MM.1S (cell line): ENCODE measurements at regions not wholly inside any gene's neighbourhood (a gene's known extent, or its start where the extent isn't known, plus 50 kb on each side); places are given as distances from the start of the nearest gene placed in this dataset.

Source experiments
- DNase-seq: peaks from one replicate; pipeline ENCODE4 v3.0.0-alpha.2; 2015
- H2AFZ ChIP-seq: fragments of 300-600 bp; sonication (generic); 2 replicates; pipeline ENCODE4 v1.6.0; 2016; ENCODE audit warnings: antibody characterized with exemption, low read length
- H3F3A ChIP-seq: fragments of 300-600 bp; sonication (generic); 2 replicates; pipeline ENCODE4 v1.6.1; 2016; ENCODE audit warnings: mild to moderate bottlenecking, antibody characterized with exemption, low read length, moderate library complexity, mixed read lengths; ENCODE audit not compliant: insufficient read depth
- H3K27ac ChIP-seq: fragments of 300-600 bp; sonication (generic); 2 replicates; pipeline ENCODE4 v1.5.1; 2016; ENCODE audit warnings: mild to moderate bottlenecking, low read length
- H3K27me3 ChIP-seq: fragments of 300-600 bp; sonication (generic); replicated peaks from 2 replicates; pipeline ENCODE4 v1.6.0; 2016; ENCODE audit warnings: low read length; ENCODE audit not compliant: insufficient read depth
- H3K36me3 ChIP-seq: fragments of 300-600 bp; sonication (generic); replicated peaks from 2 replicates; pipeline ENCODE4 v1.6.1; 2016; ENCODE audit warnings: mild to moderate bottlenecking, low read length, mixed read lengths; ENCODE audit not compliant: insufficient read depth
- H3K4me1 ChIP-seq: fragments of 300-600 bp; sonication (generic); 2 replicates; pipeline ENCODE4 v1.6.1; 2016; ENCODE audit warnings: low read length, mixed read lengths
- H3K4me2 ChIP-seq: fragments of 300-600 bp; sonication (generic); 2 replicates; pipeline ENCODE4 v1.6.0; 2016; ENCODE audit warnings: low read depth, low read length
- H3K4me3 ChIP-seq: fragments of 300-600 bp; sonication (generic); 2 replicates; pipeline ENCODE4 v1.5.1; 2016; ENCODE audit warnings: low read length, mixed read lengths
- H3K79me2 ChIP-seq: fragments of 300-600 bp; sonication (generic); 2 replicates; pipeline ENCODE4 v1.6.1; 2016; ENCODE audit warnings: mixed run types, low read length, mixed read lengths
- H3K9ac ChIP-seq: fragments of 300-600 bp; sonication (generic); 2 replicates; pipeline ENCODE4 v1.6.1; 2016; ENCODE audit warnings: low read length, mixed read lengths
- H3K9me2 ChIP-seq: fragments of 300-600 bp; sonication (generic); replicated peaks from 2 replicates; pipeline ENCODE4 v1.6.1; 2016; ENCODE audit warnings: mild to moderate bottlenecking, low read length, mixed read lengths; ENCODE audit not compliant: insufficient read depth
- H3K9me3 ChIP-seq: fragments of 300-600 bp; sonication (generic); replicated peaks from 2 replicates; pipeline ENCODE4 v1.6.1; 2016; ENCODE audit warnings: mild to moderate bottlenecking, low read length, mixed read lengths; ENCODE audit not compliant: insufficient read depth
- H4K20me1 ChIP-seq: fragments of 300-600 bp; sonication (generic); 2 replicates; pipeline ENCODE4 v1.6.1; 2016; ENCODE audit warnings: mild to moderate bottlenecking, low read length, moderate library complexity, mixed read lengths; ENCODE audit not compliant: insufficient read depth
- CTCF ChIP-seq: fragments of 300-600 bp; sonication (generic); IDR thresholded peaks from 2 replicates; pipeline ENCODE4 v1.5.1; 2016; ENCODE audit warnings: antibody characterized with exemption, low read length, mixed read lengths
- EZH2 ChIP-seq: fragments of 300-600 bp; sonication (generic); optimal IDR thresholded peaks from 2 replicates; pipeline ENCODE3; 2017; ENCODE audit warnings: low read depth, mild to moderate bottlenecking, antibody characterized with exemption, low read length, mixed read lengths
- EZH2phosphoT487 ChIP-seq: fragments of 300-600 bp; sonication (generic); IDR thresholded peaks from 2 replicates; pipeline ENCODE4 v1.6.1; 2018; ENCODE audit warnings: antibody characterized with exemption, low read length

GRCh38 chr14:62082779-62083178 is 320.6 kb downstream of the SNAPC1 start:
- Histone ChIP-seq H3F3A (no peaks in the 10 kb centered on the region), H3K36me3 (no peaks in the 10 kb centered on the region), H3K4me2 (no peak overlapping the region), H3K9ac (no peak overlapping the region), H3K9me3 (no peaks in the 10 kb centered on the region), H3K27me3 (no peaks in the 10 kb centered on the region), H3K27ac (no peak overlapping the region), H3K9me2 (no peaks in the 10 kb centered on the region), H4K20me1 (no peaks in the 10 kb centered on the region), H3K4me1 (peaks cover 7% of the 10 kb centered on the region), H3K4me3 (no peak overlapping the region), H2AFZ (no peak overlapping the region), H3K79me2 (no peaks in the 10 kb centered on the region)
- DNase-seq: no peak
- TF ChIP-seq EZH2phosphoT487 (no peak), CTCF (no peak), EZH2 (no peak)

- H3K9me2 ChIP-seq: no peaks in the 10 kb centered on the region
These were observed 321.8 kb downstream of the SNAPC1 start for GRCh38 chr14:62084020-62084419.

GRCh38 chr14:62087191-62087590 is 325.0 kb downstream of the SNAPC1 start:
- no peak overlapping the region for H3K4me2 ChIP-seq
- H3K27ac ChIP-seq: no peak overlapping the region
- DNase-seq: no peak
- TF ChIP-seq CTCF (no peak), EZH2phosphoT487 (no peak), EZH2 (no peak)
- H2AFZ ChIP-seq: no peak overlapping the region
- H3K36me3 ChIP-seq: no peaks in the 10 kb centered on the region
- no peaks in the 10 kb centered on the region for H3K9me3 ChIP-seq
- no peaks in the 10 kb centered on the region for H3F3A ChIP-seq
- H3K27me3 ChIP-seq: no peaks in the 10 kb centered on the region
- H3K79me2 ChIP-seq: no peaks in the 10 kb centered on the region
- no peaks in the 10 kb centered on the region for H4K20me1 ChIP-seq
- no peaks in the 10 kb centered on the region for H3K9me2 ChIP-seq
- H3K9ac ChIP-seq: no peak overlapping the region
- H3K4me3 ChIP-seq: no peak overlapping the region
- H3K4me1 ChIP-seq: no peaks in the 10 kb centered on the region

More at GRCh38 chr14:62084020-62084419, 321.8 kb downstream of the SNAPC1 start:
- Histone ChIP-seq H3K27ac (no peak overlapping the region), H2AFZ (no peak overlapping the region), H3K4me2 (no peak overlapping the region), H3K9me3 (no peaks in the 10 kb centered on the region), H3K4me3 (no peak overlapping the region), H3K79me2 (no peaks in the 10 kb centered on the region), H3K36me3 (no peaks in the 10 kb centered on the region), H3F3A (no peaks in the 10 kb centered on the region), H3K27me3 (no peaks in the 10 kb centered on the region), H3K4me1 (peaks cover 7% of the 10 kb centered on the region), H4K20me1 (no peaks in the 10 kb centered on the region), H3K9ac (no peak overlapping the region)
- DNase-seq: no peak
- TF ChIP-seq CTCF (no peak), EZH2 (no peak), EZH2phosphoT487 (no peak)
